22Rv1 (cell line): ENCODE measurements at regions not wholly inside any gene's neighbourhood (a gene's known extent, or its start where the extent isn't known, plus 50 kb on each side); places are given as distances from the start of the nearest gene placed in this dataset.
A peak's percentile ranks its signal among the peaks of the same experiment; 100 is the strongest.

ENCODE experiments used
- H3K27ac ChIP-seq: fragments of 450-650 bp; 2 replicates; pipeline ENCODE4 v1.5.1; 2017
- CTCF ChIP-seq: fragments of 450-650 bp; IDR thresholded peaks from 2 replicates; pipeline ENCODE4 v1.5.1; 2017; ENCODE audit warnings: mild to moderate bottlenecking
- ZFX ChIP-seq: fragments of 450-650 bp; IDR thresholded peaks from 2 replicates; pipeline ENCODE4 v1.6.1; 2017; ENCODE audit warnings: antibody characterized with exemption, borderline replicate concordance

- no peak for TF ChIP-seq CTCF
- TF ChIP-seq ZFX, result no peak
Measured at GRCh38 chr12:118575730-118576129, 199.4 kb downstream of the SUDS3 start.

GRCh38 chr12:118581371-118581770 lies 205.0 kb downstream of the SUDS3 start:
- TF ChIP-seq ZFX (no peak), CTCF (no peak)
- H3K27ac ChIP-seq, result peak overlapping the region; percentile 92; the same call in 1 of the 2 replicates

More at GRCh38 chr12:118575730-118576129, 199.4 kb downstream of the SUDS3 start:
- H3K27ac ChIP-seq, result peak overlapping the region; percentile 92

- TF ChIP-seq ZFX (no peak), CTCF (no peak)
- no peak overlapping the region for H3K27ac ChIP-seq
Measured at GRCh38 chr12:118582863-118583262, 206.5 kb downstream of the SUDS3 start.

- no peak overlapping the region for H3K27ac ChIP-seq
- no peak for TF ChIP-seq CTCF
- no peak for TF ChIP-seq ZFX
Measured at GRCh38 chr12:118586433-118586832, 210.1 kb downstream of the SUDS3 start.

- no peak for TF ChIP-seq CTCF
- TF ChIP-seq ZFX, result no peak
- H3K27ac ChIP-seq, result peak overlapping the region; percentile 67
Measured at GRCh38 chr12:118589162-118589561, 212.8 kb downstream of the SUDS3 start.

GRCh38 chr12:118590406-118591150 lies 214.2 kb downstream of the SUDS3 start:
- TF ChIP-seq ZFX, result no peak
- no peak for TF ChIP-seq CTCF
- H3K27ac ChIP-seq, result no peak overlapping the region

GRCh38 chr12:118603610-118604361 lies 227.4 kb downstream of the SUDS3 start:
- H3K27ac ChIP-seq, result peak overlapping the region; percentile 77
- TF ChIP-seq ZFX (no peak), CTCF (no peak)
